Natural killer cell (primary cell): ENCODE measurements at regions not wholly inside any gene's neighbourhood (a gene's known extent, or its start where the extent isn't known, plus 50 kb on each side); places are given as distances from the start of the nearest gene placed in this dataset.
"Not testable (repeated sequence)": the region's sequence is repeated elsewhere in the genome, so short reads cannot be mapped to it uniquely, and the experiment has no call there.

Experiments used
- ATAC-seq, 3 donors: fragments of 150-1000 bp in 2 of 3; fragments of 200-7000 bp in 1 of 3; cut with Tn5 transposase; 1 replicate in 1 of 3; 2 replicates in 2 of 3; pipeline ENCODE4 v1.10.0; 2021; ENCODE audit warnings: mild to moderate bottlenecking in 2 of 3, moderate library complexity in 2 of 3
- DNase-seq, 2 donors: peaks; one replicate each; pipeline versions ENCODE4 v3.0.0 to v3.0.0-alpha.2; 2013 to 2021; ENCODE audit warnings: mixed read lengths in 1 of 2
- H3K27ac ChIP-seq: one replicate; pipeline ENCODE4 v1.5.1; 2013; ENCODE audit warnings: mild to moderate bottlenecking, low read length
- H3K27me3 ChIP-seq: one replicate; pipeline ENCODE4 v1.6.1; 2013; ENCODE audit warnings: low read length; ENCODE audit not compliant: control insufficient read depth, insufficient read depth
- H3K36me3 ChIP-seq: one replicate; pipeline ENCODE4 v1.6.1; 2013; ENCODE audit warnings: low read length; ENCODE audit not compliant: control insufficient read depth, insufficient read depth
- H3K4me1 ChIP-seq: one replicate; pipeline ENCODE4 v1.6.1; 2013; ENCODE audit warnings: low read length; ENCODE audit not compliant: control insufficient read depth, insufficient read depth
- H3K4me3 ChIP-seq: one replicate; pipeline ENCODE4 v1.5.1; 2013; ENCODE audit warnings: low read length
- H3K9me3 ChIP-seq: one replicate; pipeline ENCODE4 v1.6.1; 2013; ENCODE audit warnings: low read length; ENCODE audit not compliant: control insufficient read depth, insufficient read depth
- H3K27ac Mint-ChIP-seq, 2 donors: one replicate each; pipeline ENCODE4 v1.8.0; 2022; ENCODE audit warnings: mild to moderate bottlenecking in 2 of 2, mixed read lengths in 2 of 2, moderate library complexity in 1 of 2
- H3K27me3 Mint-ChIP-seq, 2 donors: one replicate each; pipeline ENCODE4 v1.8.0; 2022; ENCODE audit warnings: low read depth in 2 of 2, mixed read lengths in 2 of 2
- H3K36me3 Mint-ChIP-seq: one replicate; pipeline ENCODE4 v1.8.0; 2022; ENCODE audit warnings: mixed read lengths
- H3K4me1 Mint-ChIP-seq, 2 donors: one replicate each; pipeline ENCODE4 v1.8.0; 2022; ENCODE audit warnings: mixed read lengths in 2 of 2
- H3K4me3 Mint-ChIP-seq: one replicate; pipeline ENCODE4 v1.8.0; 2022; ENCODE audit warnings: mild to moderate bottlenecking, moderate library complexity, mixed read lengths
- H3K9me3 Mint-ChIP-seq, 2 donors: one replicate each; pipeline ENCODE4 v1.8.0; 2022; ENCODE audit warnings: mixed read lengths in 2 of 2
- WGBS: methylation state at CpG from one replicate; pipeline ENCODE4 v1.1.7; 2013; ENCODE audit warnings: missing lambda C conversion rate; ENCODE audit not compliant: insufficient coverage; 5-methylcytosine and 5-hydroxymethylcytosine counted together
- intact Hi-C: fragments of 100-400 bp; cut with micrococcal nuclease; formaldehyde crosslinking; loops from one replicate; pipeline ENCODE4 v1.14.2; 2022
- TF ChIP-seq, protein P1 (sequence below): fragments of 200-600 bp; IDR thresholded peaks from one replicate; pipeline ENCODE4 v1.8.0; 2022; ENCODE audit warnings: antibody characterized with exemption

- H3K36me3 ChIP-seq, result no peaks in the 10 kb centered on the region
- WGBS, result 47% methylated on average over 2 of the region's 4 CpGs
- Mint-ChIP-seq H3K27ac (no peak overlapping the region), H3K36me3 (no peaks in the 10 kb centered on the region), H3K27me3 (peaks cover 0 to 2% of the 10 kb centered on the region in 2 donors), H3K9me3 (no peaks in the 10 kb centered on the region), H3K4me1 (no peaks in the 10 kb centered on the region), H3K4me3 (no peak overlapping the region)
- no peaks in the 10 kb centered on the region for H3K9me3 ChIP-seq
- intact Hi-C loops, result no loop called here
- no peak overlapping the region for H3K4me3 ChIP-seq
- TF ChIP-seq, protein P1, sequence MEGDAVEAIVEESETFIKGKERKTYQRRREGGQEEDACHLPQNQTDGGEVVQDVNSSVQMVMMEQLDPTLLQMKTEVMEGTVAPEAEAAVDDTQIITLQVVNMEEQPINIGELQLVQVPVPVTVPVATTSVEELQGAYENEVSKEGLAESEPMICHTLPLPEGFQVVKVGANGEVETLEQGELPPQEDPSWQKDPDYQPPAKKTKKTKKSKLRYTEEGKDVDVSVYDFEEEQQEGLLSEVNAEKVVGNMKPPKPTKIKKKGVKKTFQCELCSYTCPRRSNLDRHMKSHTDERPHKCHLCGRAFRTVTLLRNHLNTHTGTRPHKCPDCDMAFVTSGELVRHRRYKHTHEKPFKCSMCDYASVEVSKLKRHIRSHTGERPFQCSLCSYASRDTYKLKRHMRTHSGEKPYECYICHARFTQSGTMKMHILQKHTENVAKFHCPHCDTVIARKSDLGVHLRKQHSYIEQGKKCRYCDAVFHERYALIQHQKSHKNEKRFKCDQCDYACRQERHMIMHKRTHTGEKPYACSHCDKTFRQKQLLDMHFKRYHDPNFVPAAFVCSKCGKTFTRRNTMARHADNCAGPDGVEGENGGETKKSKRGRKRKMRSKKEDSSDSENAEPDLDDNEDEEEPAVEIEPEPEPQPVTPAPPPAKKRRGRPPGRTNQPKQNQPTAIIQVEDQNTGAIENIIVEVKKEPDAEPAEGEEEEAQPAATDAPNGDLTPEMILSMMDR, result no peak
- ATAC-seq (no peak), DNase-seq (no peak)
- no peak overlapping the region for H3K27ac ChIP-seq
- no peaks in the 10 kb centered on the region for H3K27me3 ChIP-seq
- H3K4me1 ChIP-seq, result no peaks in the 10 kb centered on the region
Measured at GRCh38 chr10:21363092-21363730, 162.3 kb downstream of the SKIDA1 start.

DNA sequence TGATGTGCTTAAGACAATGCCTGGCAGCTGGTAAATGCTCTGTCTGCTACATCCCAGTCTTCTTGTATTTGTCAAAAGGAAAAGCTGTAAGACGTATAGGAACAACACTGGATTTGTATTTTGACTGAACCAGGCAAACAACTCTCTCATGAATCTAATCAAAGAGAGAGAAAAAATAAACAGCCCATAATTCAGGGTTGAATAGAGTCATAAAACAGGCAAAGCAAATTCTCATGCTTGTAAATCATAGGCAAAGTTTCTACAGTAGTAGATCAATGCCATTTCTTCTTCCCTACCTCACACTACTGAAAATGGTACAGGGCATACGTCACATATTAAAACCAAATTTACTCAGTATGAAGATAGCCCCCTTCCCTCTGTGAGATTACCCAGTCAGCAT lies 166.3 kb downstream of the SKIDA1 start:
- 100% methylated on average over 2 of the region's 2 CpGs for WGBS
- TF ChIP-seq, protein P1, result no peak
- H3K9me3 ChIP-seq, result no peaks in the 10 kb centered on the region
- no peak overlapping the region for H3K4me3 ChIP-seq
- Mint-ChIP-seq H3K4me1 (no peaks in the 10 kb centered on the region), H3K36me3 (no peaks in the 10 kb centered on the region), H3K27ac (no peak overlapping the region), H3K9me3 (no peaks in the 10 kb centered on the region), H3K27me3 (peaks cover 0 to 4% of the 10 kb centered on the region in 2 donors), H3K4me3 (no peak overlapping the region)
- H3K4me1 ChIP-seq, result no peaks in the 10 kb centered on the region
- intact Hi-C loops, result no loop called here
- H3K36me3 ChIP-seq, result no peaks in the 10 kb centered on the region
- no peaks in the 10 kb centered on the region for H3K27me3 ChIP-seq
- DNase-seq (no peak), ATAC-seq (no peak)
- H3K27ac ChIP-seq, result no peak overlapping the region

DNA sequence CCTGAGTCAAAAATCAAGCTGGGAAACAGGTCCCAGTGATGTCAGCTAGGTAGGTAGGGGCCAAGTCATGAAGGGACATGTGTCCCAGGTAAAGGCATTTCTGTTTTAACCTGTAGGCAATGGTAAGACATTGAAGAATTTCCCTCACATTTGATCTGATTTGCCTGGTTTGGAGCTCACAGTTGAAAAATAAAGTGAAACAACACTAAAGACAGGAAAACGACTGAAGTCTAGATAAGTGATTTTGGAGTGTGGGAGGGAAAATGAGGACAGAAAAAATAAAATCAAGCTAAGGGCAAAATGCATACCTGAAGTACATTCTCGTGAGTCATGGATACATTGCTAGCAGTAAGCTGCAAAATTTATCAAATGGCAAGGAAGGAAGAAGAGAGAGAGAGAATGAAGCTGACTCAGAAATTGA lies 169.9 kb downstream of the SKIDA1 start:
- Mint-ChIP-seq H3K27me3 (peaks cover 0 to 4% of the 10 kb centered on the region in 2 donors), H3K4me1 (no peaks in the 10 kb centered on the region), H3K27ac (no peak overlapping the region), H3K36me3 (no peaks in the 10 kb centered on the region), H3K4me3 (no peak overlapping the region), H3K9me3 (no peaks in the 10 kb centered on the region)
- no peaks in the 10 kb centered on the region for H3K9me3 ChIP-seq
- H3K36me3 ChIP-seq, result no peaks in the 10 kb centered on the region
- no peaks in the 10 kb centered on the region for H3K27me3 ChIP-seq
- TF ChIP-seq, protein P1, result no peak
- WGBS, result 70% methylated on average over 2 of the region's 2 CpGs
- intact Hi-C loops, result no loop called here
- H3K4me3 ChIP-seq, result no peak overlapping the region
- no peaks in the 10 kb centered on the region for H3K4me1 ChIP-seq
- ATAC-seq (no peak), DNase-seq (no peak)
- H3K27ac ChIP-seq, result no peak overlapping the region

GRCh38 chr10:21352886-21353285 lies 172.6 kb downstream of the SKIDA1 start:
- 79% methylated on average over 1 of the region's 1 CpG for WGBS
- Histone ChIP-seq H3K4me1 (no peaks in the 10 kb centered on the region), H3K27me3 (no peaks in the 10 kb centered on the region), H3K9me3 (no peaks in the 10 kb centered on the region), H3K27ac (no peak overlapping the region), H3K36me3 (no peaks in the 10 kb centered on the region), H3K4me3 (no peak overlapping the region)
- no peaks in the 10 kb centered on the region for H3K4me1 Mint-ChIP-seq
- TF ChIP-seq, protein P1, result no peak
- no peak overlapping the region for H3K27ac Mint-ChIP-seq
- DNase-seq (no peak), ATAC-seq (no peak)
- no peaks in the 10 kb centered on the region for H3K36me3 Mint-ChIP-seq
- H3K4me3 Mint-ChIP-seq, result no peak overlapping the region
- no peaks in the 10 kb centered on the region for H3K9me3 Mint-ChIP-seq
- intact Hi-C loops, result no loop called here
- H3K27me3 Mint-ChIP-seq, result peaks cover 0 to 4% of the 10 kb centered on the region in 2 donors

DNA sequence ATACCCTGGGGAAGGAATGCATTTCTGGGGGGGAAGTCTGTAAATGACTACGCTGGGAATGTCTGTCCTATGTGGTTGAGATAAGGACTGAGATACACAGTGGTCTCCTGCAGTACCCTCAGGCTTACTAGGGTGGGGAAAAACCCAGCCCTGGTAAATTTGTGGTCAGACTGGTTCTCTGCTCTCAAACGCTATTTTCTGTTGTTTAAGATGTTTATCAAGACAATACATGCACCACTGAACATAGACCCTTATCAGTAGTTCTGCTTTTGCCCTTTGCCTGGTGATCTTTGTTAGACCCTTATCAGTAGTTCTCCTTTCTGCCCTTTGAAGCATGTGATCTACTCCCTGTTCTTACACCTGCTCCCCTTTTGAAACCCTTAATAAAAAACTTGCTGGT lies 173.9 kb downstream of the SKIDA1 start:
- not testable (repeated sequence) for H3K4me1 Mint-ChIP-seq

More for the DNA sequence above, 173.9 kb downstream of the SKIDA1 start:
- DNase-seq, H3K9me3 ChIP-seq, H3K4me3 Mint-ChIP-seq, H3K36me3 ChIP-seq, H3K36me3 Mint-ChIP-seq, H3K27me3 Mint-ChIP-seq, ATAC-seq, H3K4me3 ChIP-seq, H3K27me3 ChIP-seq, H3K4me1 ChIP-seq, H3K27ac ChIP-seq, intact Hi-C loops, H3K27ac Mint-ChIP-seq, H3K9me3 Mint-ChIP-seq: not testable (repeated sequence)
- WGBS, result 21% methylated on average over 2 of the region's 2 CpGs
